Loucy (cell line): ENCODE measurements at regions not wholly inside any gene's neighbourhood (a gene's known extent, or its start where the extent isn't known, plus 50 kb on each side); places are given as distances from the start of the nearest gene placed in this dataset.

Experiments used
- H2AFZ ChIP-seq: fragments of 200-600 bp; sonication (generic); 2 replicates; pipeline ENCODE4 v1.6.0; 2016; ENCODE audit warnings: antibody characterized with exemption, mild to moderate bottlenecking, low read length, moderate library complexity
- H3F3A ChIP-seq: fragments of 200-600 bp; 2 replicates; pipeline ENCODE4 v1.6.0; 2016; ENCODE audit warnings: antibody characterized with exemption, low read depth, mild to moderate bottlenecking
- H3K27me3 ChIP-seq: fragments of 200-600 bp; sonication (generic); 2 replicates; pipeline ENCODE4 v1.6.1; 2014; ENCODE audit warnings: low read length, mild to moderate bottlenecking; ENCODE audit not compliant: insufficient read depth, poor library complexity, severe bottlenecking
- H3K36me3 ChIP-seq: fragments of 200-600 bp; sonication (generic); 2 replicates; pipeline ENCODE4 v1.6.1; 2016; ENCODE audit warnings: low read length; ENCODE audit not compliant: insufficient read depth
- H3K4me1 ChIP-seq: fragments of 200-600 bp; sonication (generic); 2 replicates; pipeline ENCODE4 v1.5.1; 2014; ENCODE audit warnings: low read length, mild to moderate bottlenecking; ENCODE audit not compliant: insufficient read depth, poor library complexity, severe bottlenecking
- H3K4me2 ChIP-seq: fragments of 200-600 bp; sonication (generic); 2 replicates; pipeline ENCODE4 v1.6.0; 2014; ENCODE audit warnings: antibody characterized with exemption, low read length, low read depth, mild to moderate bottlenecking; ENCODE audit not compliant: poor library complexity, severe bottlenecking
- H3K4me3 ChIP-seq: fragments of 200-600 bp; sonication (generic); 2 replicates; pipeline ENCODE4 v1.5.1; 2014; ENCODE audit warnings: low read length, mild to moderate bottlenecking, mixed read lengths; ENCODE audit not compliant: poor library complexity, severe bottlenecking
- H3K79me2 ChIP-seq: fragments of 200-600 bp; sonication (generic); 2 replicates; pipeline ENCODE4 v1.6.1; 2014; ENCODE audit warnings: low read length; ENCODE audit not compliant: insufficient read depth
- H3K9ac ChIP-seq: fragments of 200-600 bp; sonication (generic); 2 replicates; pipeline ENCODE4 v1.6.0; 2014; ENCODE audit warnings: mild to moderate bottlenecking, low read depth, low read length, moderate library complexity; ENCODE audit not compliant: poor library complexity, severe bottlenecking
- H3K9me2 ChIP-seq: fragments of 200-600 bp; sonication (generic); replicated peaks from 2 replicates; pipeline ENCODE4 v1.6.1; 2016; ENCODE audit warnings: low read depth, low read length, mixed read lengths
- H3K9me3 ChIP-seq: fragments of 200-600 bp; sonication (generic); 2 replicates; pipeline ENCODE4 v1.6.1; 2014; ENCODE audit warnings: mild to moderate bottlenecking, antibody characterized with exemption, low read length, low read depth; ENCODE audit not compliant: insufficient read depth
- H4K20me1 ChIP-seq: fragments of 200-600 bp; sonication (generic); 2 replicates; pipeline ENCODE4 v1.6.0; 2014; ENCODE audit warnings: antibody characterized with exemption, low read length, mild to moderate bottlenecking; ENCODE audit not compliant: insufficient read depth, poor library complexity, severe bottlenecking
- EZH2phosphoT487 ChIP-seq: fragments of 200-600 bp; IDR thresholded peaks from 2 replicates; pipeline ENCODE4 v1.6.1; 2018; ENCODE audit warnings: antibody characterized with exemption, mild to moderate bottlenecking, moderate library complexity, borderline replicate concordance
- TF ChIP-seq, protein P1 (sequence below): fragments of 200-600 bp; sonication (generic); conservative IDR thresholded peaks from 2 replicates; pipeline ENCODE4 v1.5.1; 2014; ENCODE audit warnings: mild to moderate bottlenecking, antibody characterized with exemption, low read length

- no peak overlapping the region for H3K4me2 ChIP-seq
- H3K4me1 ChIP-seq, result peaks cover 12% of the 10 kb centered on the region
- no peak overlapping the region for H3K9ac ChIP-seq
Measured at GRCh38 chr12:32036477-32037263, 70.0 kb upstream of the BICD1 start.

GRCh38 chr12:32039347-32039746 is 67.3 kb upstream of the BICD1 start:
- Histone ChIP-seq H3K4me2 (no peak overlapping the region), H3K4me1 (no peaks in the 10 kb centered on the region), H3K79me2 (no peaks in the 10 kb centered on the region), H2AFZ (no peak overlapping the region), H4K20me1 (no peaks in the 10 kb centered on the region), H3K9me2 (no peaks in the 10 kb centered on the region), H3K27me3 (no peaks in the 10 kb centered on the region), H3F3A (no peaks in the 10 kb centered on the region), H3K9me3 (peaks cover 10% of the 10 kb centered on the region; the same call in 1 of the 2 replicates), H3K9ac (no peak overlapping the region), H3K36me3 (no peaks in the 10 kb centered on the region), H3K4me3 (no peak overlapping the region)
- TF ChIP-seq, protein P1, sequence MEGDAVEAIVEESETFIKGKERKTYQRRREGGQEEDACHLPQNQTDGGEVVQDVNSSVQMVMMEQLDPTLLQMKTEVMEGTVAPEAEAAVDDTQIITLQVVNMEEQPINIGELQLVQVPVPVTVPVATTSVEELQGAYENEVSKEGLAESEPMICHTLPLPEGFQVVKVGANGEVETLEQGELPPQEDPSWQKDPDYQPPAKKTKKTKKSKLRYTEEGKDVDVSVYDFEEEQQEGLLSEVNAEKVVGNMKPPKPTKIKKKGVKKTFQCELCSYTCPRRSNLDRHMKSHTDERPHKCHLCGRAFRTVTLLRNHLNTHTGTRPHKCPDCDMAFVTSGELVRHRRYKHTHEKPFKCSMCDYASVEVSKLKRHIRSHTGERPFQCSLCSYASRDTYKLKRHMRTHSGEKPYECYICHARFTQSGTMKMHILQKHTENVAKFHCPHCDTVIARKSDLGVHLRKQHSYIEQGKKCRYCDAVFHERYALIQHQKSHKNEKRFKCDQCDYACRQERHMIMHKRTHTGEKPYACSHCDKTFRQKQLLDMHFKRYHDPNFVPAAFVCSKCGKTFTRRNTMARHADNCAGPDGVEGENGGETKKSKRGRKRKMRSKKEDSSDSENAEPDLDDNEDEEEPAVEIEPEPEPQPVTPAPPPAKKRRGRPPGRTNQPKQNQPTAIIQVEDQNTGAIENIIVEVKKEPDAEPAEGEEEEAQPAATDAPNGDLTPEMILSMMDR, result no peak
- no peak for TF ChIP-seq EZH2phosphoT487

More at GRCh38 chr12:32036477-32037263, 70.0 kb upstream of the BICD1 start:
- Histone ChIP-seq H2AFZ (no peak overlapping the region), H3F3A (no peaks in the 10 kb centered on the region), H3K9me2 (no peaks in the 10 kb centered on the region), H4K20me1 (no peaks in the 10 kb centered on the region), H3K79me2 (no peaks in the 10 kb centered on the region), H3K36me3 (no peaks in the 10 kb centered on the region), H3K27me3 (no peaks in the 10 kb centered on the region), H3K9me3 (no peaks in the 10 kb centered on the region), H3K4me3 (no peak overlapping the region)
- TF ChIP-seq EZH2phosphoT487, result no peak
- TF ChIP-seq, protein P1, result no peak

DNA sequence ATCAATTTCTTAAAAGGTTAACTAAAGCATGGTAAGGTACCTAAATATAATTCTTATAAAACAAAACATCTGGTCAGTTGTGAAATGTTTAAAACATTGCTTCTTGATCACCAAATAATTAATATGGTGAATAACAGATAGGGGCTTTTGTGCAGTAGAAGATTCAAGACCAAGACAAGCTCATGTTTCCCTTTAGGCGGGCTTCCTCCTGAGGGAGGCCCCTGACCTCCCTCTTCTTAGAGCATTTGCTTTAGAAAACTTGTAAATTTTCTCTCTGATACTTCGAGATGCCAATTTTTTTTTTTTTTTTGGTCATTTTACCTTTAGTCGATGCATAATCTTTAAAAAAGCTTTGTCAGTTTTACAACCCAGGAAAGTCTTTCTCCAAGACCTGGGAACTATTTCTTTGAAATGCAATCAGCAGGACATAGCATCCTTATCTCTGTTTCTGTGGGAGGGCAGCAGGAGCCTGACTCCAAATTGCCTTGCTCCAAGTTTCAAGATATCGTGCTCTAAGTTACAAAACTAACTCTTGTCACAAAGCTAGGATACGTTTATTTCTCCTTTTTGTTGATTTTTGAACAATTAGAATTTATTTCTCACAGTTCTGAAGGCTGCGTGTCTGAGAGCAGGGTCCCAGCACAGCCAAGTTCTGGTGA is 66.6 kb upstream of the BICD1 start:
- Histone ChIP-seq H3K27me3 (no peaks in the 10 kb centered on the region), H4K20me1 (no peaks in the 10 kb centered on the region), H3K79me2 (no peaks in the 10 kb centered on the region), H3K9me2 (no peaks in the 10 kb centered on the region), H3K4me3 (no peak overlapping the region), H3K9me3 (peaks cover 10% of the 10 kb centered on the region; the same call in 1 of the 2 replicates), H2AFZ (peak overlapping the region; percentile 26; the same call in 1 of the 2 replicates), H3F3A (no peaks in the 10 kb centered on the region), H3K36me3 (no peaks in the 10 kb centered on the region), H3K4me2 (no peak overlapping the region), H3K4me1 (no peaks in the 10 kb centered on the region), H3K9ac (no peak overlapping the region)
- TF ChIP-seq, protein P1, result no peak
- no peak for TF ChIP-seq EZH2phosphoT487
